ENCODE measurements at regions not wholly inside any gene's neighbourhood (a gene's known extent, or its start where the extent isn't known, plus 50 kb on each side); places are given as distances from the start of the nearest gene placed in this dataset.

GRCh38 chr20:48571949-48572847 lies 255.6 kb downstream of the PREX1 start:
- DNase-seq (ENCODE audit: insufficient read length, low spot score): no peak
- no peak for TF ChIP-seq POU2F2 (IDR thresholded peaks at IDR 0.05; ENCODE audit: low read depth, low read length)
- FAIRE-seq: no peak

DNA sequence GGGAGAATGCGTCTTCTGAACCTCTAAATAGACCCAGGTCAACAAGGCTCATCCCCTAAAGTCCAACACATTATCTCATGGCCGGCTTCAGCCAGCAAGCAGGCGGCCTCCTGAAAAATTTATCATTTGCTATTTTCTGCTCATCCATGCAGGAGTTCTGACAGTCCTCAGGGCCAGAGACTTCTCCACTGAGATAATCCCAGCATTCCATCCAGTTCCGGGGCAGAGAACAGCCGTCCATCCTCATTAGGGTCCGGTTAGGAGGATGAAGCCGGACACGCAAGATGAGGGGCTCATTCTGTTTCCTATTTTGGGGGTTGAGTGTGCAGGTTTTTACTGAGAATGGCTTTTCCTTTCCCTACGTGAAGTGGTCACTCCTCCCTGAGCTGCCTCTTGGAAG lies 258.1 kb downstream of the PREX1 start:
- no peak for FAIRE-seq
- DNase-seq (ENCODE audit: insufficient read length, low spot score): no peak
- TF ChIP-seq SPI1 (IDR thresholded peaks at IDR 0.05; ENCODE audit: low read depth, low read length) (no peak), PAX5 (IDR thresholded peaks at IDR 0.05; ENCODE audit: insufficient read depth, low read length, severe bottlenecking) (no peak), POLR2AphosphoS5 (IDR thresholded peaks at IDR 0.05; ENCODE audit: low read depth, low read length) (no peak), TAF1 (IDR thresholded peaks at IDR 0.05; ENCODE audit: low read depth, low read length) (no peak), POU2F2 (IDR thresholded peaks at IDR 0.05; ENCODE audit: low read depth, low read length) (no peak), POLR2A (IDR thresholded peaks at IDR 0.05; ENCODE audit: low read depth, low read length) (no peak)

DNA sequence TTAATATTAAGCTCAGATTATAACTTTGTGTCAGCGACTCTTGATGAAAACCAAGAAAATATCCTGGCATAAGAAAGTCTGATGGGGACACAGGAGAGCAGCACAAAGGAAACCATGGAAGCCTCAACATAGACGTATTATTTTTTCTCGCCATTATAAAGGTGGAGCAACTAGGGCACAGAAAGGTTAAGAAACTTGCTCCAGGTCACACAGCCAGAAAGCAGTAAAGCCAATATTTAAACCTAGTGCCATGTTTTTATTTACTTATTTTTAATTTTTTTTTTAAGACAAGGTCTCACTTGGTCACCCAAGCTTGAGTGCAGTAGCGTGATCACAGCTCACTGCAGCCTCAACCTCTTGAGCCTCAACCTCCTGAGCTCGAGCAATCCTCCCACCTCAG lies 259.3 kb downstream of the PREX1 start:
- TF ChIP-seq SPI1 (IDR thresholded peaks at IDR 0.05; ENCODE audit: low read depth, low read length) (no peak), PAX5 (IDR thresholded peaks at IDR 0.05; ENCODE audit: insufficient read depth, low read length, severe bottlenecking) (no peak), POU2F2 (IDR thresholded peaks at IDR 0.05; ENCODE audit: low read depth, low read length) (no peak), TAF1 (IDR thresholded peaks at IDR 0.05; ENCODE audit: low read depth, low read length) (no peak), POLR2A (IDR thresholded peaks at IDR 0.05; ENCODE audit: low read depth, low read length) (no peak), POLR2AphosphoS5 (IDR thresholded peaks at IDR 0.05; ENCODE audit: low read depth, low read length) (no peak)
- no peak for DNase-seq (ENCODE audit: insufficient read length, low spot score)
- no peak for FAIRE-seq

GRCh38 chr20:48567145-48567544 lies 260.7 kb downstream of the PREX1 start:
- FAIRE-seq (no peak), DNase-seq (ENCODE audit: insufficient read length, low spot score) (no peak)
- TF ChIP-seq TAF1 (IDR thresholded peaks at IDR 0.05; ENCODE audit: low read depth, low read length) (no peak), POLR2A (IDR thresholded peaks at IDR 0.05; ENCODE audit: low read depth, low read length) (no peak), POU2F2 (IDR thresholded peaks at IDR 0.05; ENCODE audit: low read depth, low read length) (no peak), POLR2AphosphoS5 (IDR thresholded peaks at IDR 0.05; ENCODE audit: low read depth, low read length) (no peak), PAX5 (IDR thresholded peaks at IDR 0.05; ENCODE audit: insufficient read depth, low read length, severe bottlenecking) (no peak), SPI1 (IDR thresholded peaks at IDR 0.05; ENCODE audit: low read depth, low read length) (no peak)

- FAIRE-seq (no peak), DNase-seq (ENCODE audit: insufficient read length, low spot score) (no peak)
- no peak for TF ChIP-seq POLR2A (IDR thresholded peaks at IDR 0.05; ENCODE audit: low read depth, low read length)
- no peak for TF ChIP-seq PAX5 (IDR thresholded peaks at IDR 0.05; ENCODE audit: insufficient read depth, low read length, severe bottlenecking)
- TF ChIP-seq SPI1 (IDR thresholded peaks at IDR 0.05; ENCODE audit: low read depth, low read length): no peak
- no peak for TF ChIP-seq TAF1 (IDR thresholded peaks at IDR 0.05; ENCODE audit: low read depth, low read length)
- no peak for TF ChIP-seq POLR2AphosphoS5 (IDR thresholded peaks at IDR 0.05; ENCODE audit: low read depth, low read length)
Observed at GRCh38 chr20:48564982-48565539, 262.7 kb downstream of the PREX1 start.

- FAIRE-seq (no peak), DNase-seq (ENCODE audit: insufficient read length, low spot score) (no peak)
- TF ChIP-seq SPI1 (IDR thresholded peaks at IDR 0.05; ENCODE audit: low read depth, low read length): no peak
- TF ChIP-seq TAF1 (IDR thresholded peaks at IDR 0.05; ENCODE audit: low read depth, low read length): no peak
- no peak for TF ChIP-seq POLR2AphosphoS5 (IDR thresholded peaks at IDR 0.05; ENCODE audit: low read depth, low read length)
- no peak for TF ChIP-seq PAX5 (IDR thresholded peaks at IDR 0.05; ENCODE audit: insufficient read depth, low read length, severe bottlenecking)
Observed at GRCh38 chr20:48563191-48563870, 264.5 kb downstream of the PREX1 start.

DNA sequence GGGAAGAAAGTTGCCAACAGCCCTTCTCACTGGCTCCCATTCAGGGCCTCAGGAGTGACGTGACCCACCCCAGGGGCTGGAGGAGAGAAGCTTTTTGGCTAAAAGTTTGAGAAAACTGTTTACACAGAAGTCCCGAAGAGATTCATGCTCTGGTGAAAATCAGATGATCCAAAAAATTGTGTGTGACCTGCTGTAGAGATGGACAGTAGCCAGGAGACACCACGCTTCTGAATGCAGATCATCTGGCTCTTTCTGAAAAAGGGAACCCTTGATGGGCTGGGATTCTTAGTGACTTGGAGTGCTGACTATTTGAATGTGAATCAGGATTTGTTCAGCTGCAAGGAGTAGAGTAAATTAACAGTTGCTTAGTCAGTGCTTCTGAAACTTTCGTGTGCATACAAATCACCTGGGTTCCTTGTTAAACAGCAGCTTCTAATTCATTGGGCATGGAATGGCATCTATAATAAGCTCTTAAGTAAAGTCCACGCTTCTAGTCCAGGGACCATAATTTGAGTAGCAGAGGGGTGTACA lies 265.1 kb downstream of the PREX1 start:
- no peak for FAIRE-seq
- TF ChIP-seq POU2F2 (IDR thresholded peaks at IDR 0.05; ENCODE audit: low read depth, low read length): no peak
- TF ChIP-seq TAF1 (IDR thresholded peaks at IDR 0.05; ENCODE audit: low read depth, low read length): no peak
- TF ChIP-seq PAX5 (IDR thresholded peaks at IDR 0.05; ENCODE audit: insufficient read depth, low read length, severe bottlenecking): no peak
- no peak for DNase-seq (ENCODE audit: insufficient read length, low spot score)

DNA sequence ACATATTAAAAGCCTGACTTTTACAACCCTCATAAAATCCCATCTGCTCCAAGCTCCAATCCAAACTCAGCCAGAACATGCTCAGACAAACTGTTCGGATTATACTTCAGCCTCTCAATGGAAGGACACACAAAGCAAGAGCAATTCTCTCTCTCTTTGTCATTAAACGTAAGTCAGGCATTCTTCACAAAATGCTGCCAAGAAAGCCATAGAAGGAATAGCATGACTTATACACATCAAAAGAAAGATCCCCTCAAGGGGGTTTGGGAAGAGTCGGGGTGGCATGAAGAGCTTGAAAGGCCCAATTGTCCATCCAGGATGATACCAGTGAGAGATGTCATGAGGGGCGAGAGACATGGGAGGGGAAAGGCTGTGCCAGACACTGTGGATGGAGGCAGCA lies 268.9 kb downstream of the PREX1 start:
- FAIRE-seq: no peak
- TF ChIP-seq SPI1 (IDR thresholded peaks at IDR 0.05; ENCODE audit: low read depth, low read length): no peak
- no peak for TF ChIP-seq TAF1 (IDR thresholded peaks at IDR 0.05; ENCODE audit: low read depth, low read length)
- TF ChIP-seq POLR2A (IDR thresholded peaks at IDR 0.05; ENCODE audit: low read depth, low read length): no peak
- no peak for TF ChIP-seq PAX5 (IDR thresholded peaks at IDR 0.05; ENCODE audit: insufficient read depth, low read length, severe bottlenecking)
- TF ChIP-seq POLR2AphosphoS5 (IDR thresholded peaks at IDR 0.05; ENCODE audit: low read depth, low read length): no peak
- TF ChIP-seq POU2F2 (IDR thresholded peaks at IDR 0.05; ENCODE audit: low read depth, low read length): no peak
- DNase-seq (ENCODE audit: insufficient read length, low spot score): no peak

GRCh38 chr20:48557380-48557779 lies 270.4 kb downstream of the PREX1 start:
- no peak for TF ChIP-seq TAF1 (IDR thresholded peaks at IDR 0.05; ENCODE audit: low read depth, low read length)
- TF ChIP-seq POLR2AphosphoS5 (IDR thresholded peaks at IDR 0.05; ENCODE audit: low read depth, low read length): no peak
- TF ChIP-seq PAX5 (IDR thresholded peaks at IDR 0.05; ENCODE audit: insufficient read depth, low read length, severe bottlenecking): no peak
- TF ChIP-seq POU2F2 (IDR thresholded peaks at IDR 0.05; ENCODE audit: low read depth, low read length): no peak
- TF ChIP-seq SPI1 (IDR thresholded peaks at IDR 0.05; ENCODE audit: low read depth, low read length): no peak
- no peak for TF ChIP-seq POLR2A (IDR thresholded peaks at IDR 0.05; ENCODE audit: low read depth, low read length)
- FAIRE-seq: no peak

More at GRCh38 chr20:48557380-48557779, 270.4 kb downstream of the PREX1 start:
- no peak for DNase-seq (ENCODE audit: insufficient read length, low spot score)
